GM12878 (cell line): ENCODE measurements at regions not wholly inside any gene's neighbourhood (a gene's known extent, or its start where the extent isn't known, plus 50 kb on each side); places are given as distances from the start of the nearest gene placed in this dataset.
A peak's percentile ranks its signal among the peaks of the same experiment; 100 is the strongest.

Experiments
- MEF2A ChIP-seq: IDR thresholded peaks from 2 replicates; pipeline ENCODE4 v1.6.1; 2011; ENCODE audit warnings: low read depth, mild to moderate bottlenecking, low read length, moderate library complexity; ENCODE audit not compliant: insufficient read depth
- MLLT1 ChIP-seq: fragments of 450-650 bp; IDR thresholded peaks from 2 replicates; pipeline ENCODE4 v1.6.1; 2016; ENCODE audit warnings: mild to moderate bottlenecking
- NBN ChIP-seq: fragments of 450-650 bp; IDR thresholded peaks from 2 replicates; pipeline ENCODE4 v1.6.1; 2016
- PAX5 ChIP-seq: IDR thresholded peaks from 2 replicates; pipeline ENCODE4 v1.6.1; 2011; ENCODE audit warnings: low read depth, low read length, borderline replicate concordance
- POU2F2 ChIP-seq: IDR thresholded peaks from 3 replicates; pipeline ENCODE4 v1.6.1; 2011; ENCODE audit warnings: low read depth, mild to moderate bottlenecking, low read length, borderline replicate concordance
- SIX5 ChIP-seq: IDR thresholded peaks from 2 replicates; pipeline ENCODE4 v1.6.1; 2011; ENCODE audit warnings: mild to moderate bottlenecking, low read depth, low read length, moderate library complexity; ENCODE audit not compliant: severe bottlenecking
- YBX1 ChIP-seq: fragments of 450-650 bp; IDR thresholded peaks from 2 replicates; pipeline ENCODE4 v1.6.1; 2016; ENCODE audit warnings: antibody characterized with exemption
- TF ChIP-seq, protein P1 (sequence below): IDR thresholded peaks from 2 replicates; pipeline ENCODE4 v1.6.1; 2012; ENCODE audit warnings: mild to moderate bottlenecking, low read depth, low read length

- TF ChIP-seq, protein P1, sequence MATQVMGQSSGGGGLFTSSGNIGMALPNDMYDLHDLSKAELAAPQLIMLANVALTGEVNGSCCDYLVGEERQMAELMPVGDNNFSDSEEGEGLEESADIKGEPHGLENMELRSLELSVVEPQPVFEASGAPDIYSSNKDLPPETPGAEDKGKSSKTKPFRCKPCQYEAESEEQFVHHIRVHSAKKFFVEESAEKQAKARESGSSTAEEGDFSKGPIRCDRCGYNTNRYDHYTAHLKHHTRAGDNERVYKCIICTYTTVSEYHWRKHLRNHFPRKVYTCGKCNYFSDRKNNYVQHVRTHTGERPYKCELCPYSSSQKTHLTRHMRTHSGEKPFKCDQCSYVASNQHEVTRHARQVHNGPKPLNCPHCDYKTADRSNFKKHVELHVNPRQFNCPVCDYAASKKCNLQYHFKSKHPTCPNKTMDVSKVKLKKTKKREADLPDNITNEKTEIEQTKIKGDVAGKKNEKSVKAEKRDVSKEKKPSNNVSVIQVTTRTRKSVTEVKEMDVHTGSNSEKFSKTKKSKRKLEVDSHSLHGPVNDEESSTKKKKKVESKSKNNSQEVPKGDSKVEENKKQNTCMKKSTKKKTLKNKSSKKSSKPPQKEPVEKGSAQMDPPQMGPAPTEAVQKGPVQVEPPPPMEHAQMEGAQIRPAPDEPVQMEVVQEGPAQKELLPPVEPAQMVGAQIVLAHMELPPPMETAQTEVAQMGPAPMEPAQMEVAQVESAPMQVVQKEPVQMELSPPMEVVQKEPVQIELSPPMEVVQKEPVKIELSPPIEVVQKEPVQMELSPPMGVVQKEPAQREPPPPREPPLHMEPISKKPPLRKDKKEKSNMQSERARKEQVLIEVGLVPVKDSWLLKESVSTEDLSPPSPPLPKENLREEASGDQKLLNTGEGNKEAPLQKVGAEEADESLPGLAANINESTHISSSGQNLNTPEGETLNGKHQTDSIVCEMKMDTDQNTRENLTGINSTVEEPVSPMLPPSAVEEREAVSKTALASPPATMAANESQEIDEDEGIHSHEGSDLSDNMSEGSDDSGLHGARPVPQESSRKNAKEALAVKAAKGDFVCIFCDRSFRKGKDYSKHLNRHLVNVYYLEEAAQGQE, result no peak
- no peak for TF ChIP-seq YBX1
- TF ChIP-seq SIX5, result no peak
- TF ChIP-seq MLLT1, result no peak
- no peak for TF ChIP-seq NBN
- no peak for TF ChIP-seq MEF2A
- TF ChIP-seq PAX5, result no peak
- 0 out of 3 replicates have a peak, but pooled peaks have one; percentile 21 for TF ChIP-seq POU2F2
These were observed 106.3 kb upstream of the NR3C1 start (continued) for GRCh38 chr5:143509758-143510221.
